UCSD-AML1 (cell line): ENCODE measurements at regions not wholly inside any gene's neighbourhood (a gene's known extent, or its start where the extent isn't known, plus 50 kb on each side); places are given as distances from the start of the nearest gene placed in this dataset.
A peak's percentile ranks its signal among the peaks of the same experiment; 100 is the strongest.

Source experiments
- DNase-seq: peaks from one replicate; lab custom pipeline; 2025; ENCODE audit not compliant: unreplicated experiment; lab: John Stamatoyannopoulos, UW

DNA sequence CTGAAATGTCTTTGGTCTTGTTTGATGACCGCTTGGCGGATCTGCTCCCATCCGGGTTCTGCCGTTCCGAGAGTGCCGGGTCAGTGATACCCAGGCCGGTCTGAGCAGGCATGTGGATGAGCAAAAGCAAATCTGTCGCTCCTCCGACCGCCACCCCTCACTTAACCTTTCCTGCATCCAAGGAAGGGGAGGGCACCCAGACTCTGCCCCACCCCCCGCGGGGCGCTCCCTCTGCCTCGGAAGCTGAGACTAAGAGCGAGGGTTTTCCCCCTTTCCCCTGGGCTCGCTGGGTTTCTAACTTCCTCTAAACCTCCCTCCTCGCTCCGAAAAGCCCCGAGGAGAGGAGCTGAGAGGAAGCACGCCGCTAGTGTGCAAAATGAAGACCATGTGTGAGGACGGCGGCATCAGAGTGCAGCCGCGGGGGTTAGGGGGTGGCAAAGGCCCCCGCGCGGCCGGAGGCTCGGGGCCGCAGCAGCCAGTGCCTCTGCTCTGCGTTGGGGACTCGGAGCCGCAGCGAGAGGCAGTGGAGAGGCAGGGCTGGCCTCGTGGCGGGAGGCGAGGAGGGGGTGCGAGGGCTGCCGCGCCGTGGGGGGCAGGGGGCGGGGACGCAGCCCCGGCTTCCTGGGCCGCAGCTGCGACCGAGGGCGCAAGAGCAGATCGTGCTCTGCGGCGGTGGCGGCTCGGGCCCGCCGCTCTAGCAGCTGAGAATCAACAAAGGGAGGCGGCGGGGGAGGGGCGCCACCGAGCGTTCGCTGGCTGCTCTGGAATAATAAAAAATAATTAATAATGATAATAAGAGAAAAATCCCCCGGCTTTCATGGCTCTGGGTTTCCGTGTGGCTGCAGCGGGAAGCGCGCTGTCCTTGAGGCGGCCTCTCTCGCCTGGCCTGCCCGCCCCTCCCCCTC is 55.8 kb upstream of the BCOR start:
- DNase-seq: peak; percentile 74

DNA sequence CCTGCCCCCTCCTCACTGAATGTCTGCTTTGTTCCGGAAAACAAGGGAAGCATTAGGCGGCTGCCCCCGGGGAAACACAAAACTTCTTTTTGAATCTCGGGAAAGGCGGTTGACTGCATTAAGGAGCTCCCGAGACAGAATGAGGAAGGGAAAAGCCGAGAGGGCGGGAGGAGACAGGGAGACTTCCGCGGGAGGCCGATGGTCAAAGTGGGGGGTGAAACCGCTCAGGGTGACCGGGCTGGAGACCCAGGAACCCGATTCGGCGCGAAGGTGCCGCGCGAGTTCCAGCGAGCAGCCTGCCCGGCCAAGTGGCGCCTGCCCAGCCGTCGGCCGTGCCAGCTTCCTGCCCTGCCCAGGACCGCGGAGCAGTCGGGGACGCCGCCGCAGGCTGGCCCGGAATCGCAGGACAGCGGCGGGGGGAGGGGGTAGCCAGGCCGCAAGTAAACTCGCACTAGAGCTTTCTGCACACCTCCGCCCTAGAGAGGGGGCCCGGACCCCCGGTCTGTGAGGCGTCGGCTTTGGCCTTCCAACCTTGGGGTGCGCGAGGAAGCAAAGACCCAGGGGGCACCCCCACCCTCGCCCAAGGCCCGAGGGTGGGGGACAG is 55.1 kb upstream of the BCOR start:
- DNase-seq: peak; percentile 53

DNA sequence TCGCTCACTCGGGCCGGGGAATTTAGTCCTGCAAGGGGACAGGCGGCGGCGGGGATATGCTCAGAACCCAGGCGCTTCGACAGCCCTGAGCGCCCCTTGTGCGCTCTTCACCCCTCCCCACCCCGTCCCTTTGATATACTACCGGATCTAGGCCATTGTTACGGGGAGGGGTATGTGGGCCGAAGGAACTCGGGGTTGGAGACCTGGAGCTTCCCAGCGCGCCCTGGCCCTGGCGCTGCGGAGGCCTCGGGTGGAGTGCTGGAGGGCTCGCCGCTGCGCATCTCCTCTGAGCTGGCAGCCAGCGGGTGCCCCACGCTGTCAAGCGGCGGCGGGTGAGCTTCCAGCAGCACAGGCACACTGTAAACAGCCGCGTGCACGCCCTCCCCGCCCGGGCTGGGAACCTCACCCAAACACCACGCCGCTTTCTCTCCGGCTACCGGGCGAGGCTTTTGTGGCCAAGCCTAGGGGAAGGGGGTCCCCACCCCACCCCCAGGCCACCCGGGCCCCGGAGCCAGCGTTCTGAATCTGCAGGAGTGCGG is 54.5 kb upstream of the BCOR start:
- no peak for DNase-seq

DNA sequence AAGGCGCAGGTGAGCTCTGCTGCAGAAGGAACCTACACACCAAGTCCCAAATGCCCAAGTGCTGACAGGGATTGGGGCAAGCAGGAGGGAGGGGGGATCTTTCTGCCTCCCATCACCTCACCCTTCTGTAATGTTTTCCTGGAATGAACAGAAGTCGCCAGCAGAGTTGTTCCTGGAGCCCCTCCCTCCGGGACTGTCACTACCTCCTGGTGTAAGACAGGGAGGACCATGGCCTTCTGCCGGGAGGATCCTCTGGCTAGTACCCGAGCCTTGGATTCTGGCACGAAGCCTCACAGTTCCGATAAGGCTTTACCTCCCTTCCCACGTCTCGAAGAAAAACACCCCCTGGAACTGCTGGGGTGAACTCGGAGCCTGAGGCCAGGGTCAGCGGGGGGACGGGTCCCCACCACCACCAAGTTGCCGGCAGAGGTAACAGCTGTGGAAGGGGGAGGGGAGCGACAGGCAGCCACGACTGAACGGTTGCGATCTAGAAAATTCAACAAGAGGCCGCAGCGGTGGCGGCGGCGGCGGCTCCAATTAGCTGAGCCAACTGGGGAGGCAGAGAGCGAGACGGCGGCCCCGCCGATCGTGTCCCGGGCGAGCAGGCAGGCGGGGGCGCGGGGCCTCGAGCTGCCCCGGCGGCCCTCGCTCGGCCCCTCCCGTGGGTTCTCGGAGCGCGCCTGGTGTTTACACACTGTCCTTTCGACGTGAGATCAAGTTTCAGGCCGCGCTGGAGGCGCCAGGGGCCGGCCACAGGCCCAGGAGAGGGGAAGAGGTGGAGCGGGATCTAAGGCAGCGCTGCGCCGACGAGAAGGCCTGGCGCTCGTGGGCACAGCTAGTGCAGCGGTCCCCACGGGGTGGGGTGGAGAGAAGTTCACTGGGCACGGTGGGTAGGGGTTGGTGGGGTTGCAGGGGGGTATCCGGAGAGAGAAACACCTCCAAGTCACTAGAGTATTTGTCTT is 53.7 kb upstream of the BCOR start:
- no peak for DNase-seq

DNA sequence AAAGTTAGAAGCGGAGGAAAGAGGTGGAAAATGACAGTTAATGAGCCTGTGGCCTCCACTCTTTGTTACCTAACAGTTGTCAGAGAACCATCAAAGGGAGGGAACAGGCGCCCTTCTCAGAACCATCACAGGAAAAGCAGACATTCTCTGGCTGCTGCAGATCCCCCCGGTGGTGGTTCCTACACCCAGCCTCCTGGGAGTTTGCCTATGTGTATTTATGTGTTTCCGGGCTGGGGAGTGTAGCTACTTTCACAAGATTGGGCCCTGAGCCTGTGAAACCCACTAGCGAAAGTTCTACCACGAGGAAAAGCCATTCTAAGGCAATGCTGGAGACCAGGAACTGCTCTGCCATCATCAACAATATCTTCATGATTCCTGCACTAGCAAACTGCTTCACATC is 52.7 kb upstream of the BCOR start:
- peak; percentile 29 for DNase-seq

DNA sequence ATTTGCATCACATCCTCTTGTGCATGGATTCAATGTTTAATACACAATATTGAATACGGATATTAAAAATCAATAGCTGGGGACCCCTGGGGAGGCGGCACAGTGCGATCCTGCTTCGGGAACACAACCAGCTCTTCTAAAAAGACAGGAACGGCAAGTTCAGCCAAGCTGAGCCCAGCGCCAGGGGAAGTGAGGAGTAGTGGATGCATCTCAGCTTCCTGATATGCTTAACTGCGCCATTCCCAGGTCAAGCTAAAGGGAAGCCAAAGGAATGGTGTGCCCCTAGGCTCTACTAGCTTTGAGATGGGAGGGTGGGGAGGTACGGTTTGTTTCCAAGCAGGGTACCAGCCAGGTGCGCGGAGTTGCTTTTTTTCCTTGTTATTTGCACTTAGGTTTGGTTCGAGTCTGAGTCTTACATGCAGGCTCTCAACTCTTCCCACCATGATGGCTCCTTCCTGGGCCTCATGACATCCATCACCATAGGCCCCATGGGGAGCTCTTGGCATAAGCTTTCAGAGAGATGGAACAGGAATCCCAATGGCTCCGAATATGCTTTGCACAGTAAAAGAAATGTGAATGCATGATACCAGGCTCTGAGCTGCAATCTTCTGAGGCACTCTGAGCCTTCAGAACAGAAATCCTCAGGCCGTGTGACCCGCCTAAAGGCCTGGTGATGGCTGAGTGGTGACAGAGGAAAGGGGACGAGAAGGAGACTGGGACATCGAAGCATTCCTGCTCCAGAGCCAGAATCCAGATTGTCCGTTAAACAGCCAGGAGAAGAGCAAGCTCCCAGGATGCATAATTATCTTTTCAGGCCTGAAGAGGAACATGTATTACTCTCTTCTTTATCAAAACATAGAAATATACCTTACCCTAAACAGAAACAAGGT is 51.8 kb upstream of the BCOR start:
- DNase-seq: no peak

DNA sequence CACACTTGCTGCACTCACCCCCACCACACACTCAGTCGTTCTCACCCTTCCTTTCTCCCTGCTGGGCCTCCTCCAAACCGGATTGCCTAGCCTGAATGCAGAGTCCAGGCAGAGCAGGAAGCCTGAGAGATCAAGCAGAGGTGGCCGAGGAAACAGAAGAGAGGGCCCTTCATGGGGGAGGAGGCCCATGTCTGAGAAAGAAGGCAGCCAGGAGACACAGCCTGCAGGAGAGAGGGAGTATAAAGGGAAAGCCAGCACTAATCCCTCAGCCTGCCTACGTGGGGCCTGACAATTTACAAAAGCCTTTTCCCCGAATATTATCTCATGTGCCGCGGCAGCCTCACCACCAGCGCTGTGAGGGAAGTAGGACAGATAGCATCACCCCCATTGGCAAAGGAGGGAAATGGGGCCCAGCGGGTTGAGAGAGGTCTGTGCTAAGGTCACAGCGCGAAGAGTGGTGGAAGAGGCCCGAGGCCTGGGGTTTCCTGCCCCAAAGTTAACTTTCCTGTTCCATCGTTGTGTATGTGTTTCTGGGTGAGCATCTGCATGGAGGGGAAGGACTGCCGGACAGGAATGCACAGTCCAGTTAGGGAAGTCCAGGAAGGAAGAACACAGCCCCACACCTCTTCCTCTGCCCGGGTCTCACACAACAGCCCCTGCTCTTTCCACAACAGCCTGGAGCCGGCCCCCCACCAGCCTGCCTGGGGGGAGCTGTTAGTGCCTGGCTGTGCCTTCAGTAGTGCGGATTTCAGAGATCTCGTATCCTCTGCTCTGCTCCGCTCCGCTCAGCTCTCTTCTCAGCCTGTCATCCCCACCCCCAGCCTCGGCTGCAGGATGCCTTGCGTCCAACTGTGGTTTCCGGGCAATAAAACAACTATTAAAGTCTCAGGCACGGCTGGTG is 50.9 kb upstream of the BCOR start:
- peak; percentile 78 for DNase-seq

DNA sequence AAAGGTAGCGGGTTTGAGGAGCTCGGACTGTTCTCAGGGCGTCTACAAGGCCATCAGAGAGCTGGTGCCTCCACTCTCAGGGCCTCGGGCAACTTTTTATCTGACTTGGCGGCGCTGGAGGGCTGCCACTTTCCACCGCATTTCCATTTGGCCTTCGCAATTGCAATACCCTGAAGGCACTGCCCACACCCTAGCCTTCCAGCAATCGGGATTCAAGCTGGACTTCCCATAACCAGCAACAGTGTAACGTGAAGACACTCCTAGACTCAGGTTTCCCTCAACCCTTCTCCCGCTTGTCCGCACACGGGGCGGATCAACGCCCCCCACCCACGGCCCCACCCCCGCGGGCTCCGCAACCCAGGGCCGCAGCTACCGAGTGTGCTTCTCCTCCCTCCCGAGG is 50.2 kb upstream of the BCOR start:
- DNase-seq: no peak
